CD4-positive, alpha-beta T cell (primary cell): ENCODE measurements at regions not wholly inside any gene's neighbourhood (a gene's known extent, or its start where the extent isn't known, plus 50 kb on each side); places are given as distances from the start of the nearest gene placed in this dataset.

Experiments used
- ATAC-seq: fragments of 200-7000 bp; cut with Tn5 transposase; one replicate; pipeline ENCODE4 v1.10.0; 2022; ENCODE audit warnings: mild to moderate bottlenecking; ENCODE audit not compliant: poor library complexity
- CTCF ChIA-PET: fragments of 350-600 bp; sonication (Branson Sonifier 250); formaldehyde crosslinking; loops from one replicate; lab custom pipeline; 2021; ENCODE audit warnings: antibody characterized with exemption, inconsistent platforms; lab: Charles Lee
- POLR2A ChIA-PET: fragments of 350-600 bp; sonication (Branson Sonifier 250); formaldehyde crosslinking; loops from one replicate; lab custom pipeline; 2021; ENCODE audit warnings: antibody characterized with exemption, inconsistent platforms; lab: Charles Lee
- DNase-seq, 14 experiments: peaks; one replicate each; pipeline ENCODE4 v3.0.0-alpha.2; 2013 to 2020; ENCODE audit warnings: mixed read lengths in 2 of 14
- H3K27ac ChIP-seq, 2 donors: one replicate each; pipeline versions ENCODE4 v1.5.1 to v1.7.0; 2013; ENCODE audit warnings: low read length in 2 of 2, low read depth in 1 of 2, mild to moderate bottlenecking in 1 of 2
- H3K27me3 ChIP-seq, 2 experiments: 1 replicate in 1 of 2; 2 replicates in 1 of 2; pipeline versions ENCODE4 v1.6.1 to v1.7.0; 2013; ENCODE audit warnings: low read length in 2 of 2, control low read depth in 1 of 2, mild to moderate bottlenecking in 1 of 2, moderate library complexity in 1 of 2; ENCODE audit not compliant: insufficient read depth in 2 of 2, control insufficient read depth in 1 of 2
- H3K36me3 ChIP-seq: one replicate; pipeline ENCODE4 v1.6.1; 2013; ENCODE audit warnings: low read length, control low read depth; ENCODE audit not compliant: insufficient read depth
- H3K4me1 ChIP-seq: one replicate; pipeline ENCODE4 v1.6.1; 2013; ENCODE audit warnings: low read length, control low read depth; ENCODE audit not compliant: insufficient read depth
- H3K4me3 ChIP-seq: one replicate; pipeline ENCODE4 v1.5.1; 2013; ENCODE audit warnings: mild to moderate bottlenecking, low read length, moderate library complexity
- H3K9me3 ChIP-seq, 2 experiments: 1 replicate in 1 of 2; 2 replicates in 1 of 2; pipeline versions ENCODE4 v1.6.1 to v1.7.0; 2013; ENCODE audit warnings: low read length in 2 of 2, mild to moderate bottlenecking in 2 of 2, control low read depth in 1 of 2, moderate library complexity in 1 of 2; ENCODE audit not compliant: control insufficient read depth in 1 of 2, insufficient read depth in 1 of 2
- H3K27ac Mint-ChIP-seq: one replicate; pipeline ENCODE4 v1.8.0; 2020; ENCODE audit warnings: mixed read lengths
- H3K27me3 Mint-ChIP-seq: one replicate; pipeline ENCODE4 v1.8.0; 2021; ENCODE audit warnings: mixed read lengths
- H3K36me3 Mint-ChIP-seq: one replicate; pipeline ENCODE4 v1.8.0; 2021; ENCODE audit warnings: low read depth, mixed read lengths
- H3K4me1 Mint-ChIP-seq: one replicate; pipeline ENCODE4 v1.8.0; 2021; ENCODE audit warnings: low read depth, mixed read lengths
- H3K4me3 Mint-ChIP-seq: one replicate; pipeline ENCODE4 v1.8.0; 2020; ENCODE audit warnings: mild to moderate bottlenecking, mixed read lengths
- H3K9me3 Mint-ChIP-seq: one replicate; pipeline ENCODE4 v1.8.0; 2020; ENCODE audit warnings: mixed read lengths
- CTCF ChIP-seq: fragments of 200-600 bp; IDR thresholded peaks from one replicate; pipeline ENCODE4 v1.8.0; 2022; ENCODE audit warnings: antibody characterized with exemption, mild to moderate bottlenecking
- intact Hi-C, 2 experiments: fragments of 100-400 bp; cut with DNase I in 1 of 2; cut with micrococcal nuclease in 1 of 2; formaldehyde crosslinking; loops; one replicate each; pipeline versions ENCODE4 v1.15.1 to v1.9.0; 2023 to 2025; cut with DNase I, micrococcal nuclease

- no peaks in the 10 kb centered on the region for H3K4me1 ChIP-seq
- no peak overlapping the region for H3K4me3 Mint-ChIP-seq
- ATAC-seq (no peak), DNase-seq (no peak)
- H3K36me3 ChIP-seq = no peaks in the 10 kb centered on the region
- ChIA-PET CTCF (no interaction called here), POLR2A (no interaction called here)
- H3K9me3 ChIP-seq = no peaks in the 10 kb centered on the region
- H3K9me3 Mint-ChIP-seq = peaks cover 6% of the 10 kb centered on the region
- H3K4me3 ChIP-seq = no peak overlapping the region
- intact Hi-C loops = no loop called here
- H3K27ac Mint-ChIP-seq = no peak overlapping the region
- H3K27me3 Mint-ChIP-seq = no peaks in the 10 kb centered on the region
- H3K27me3 ChIP-seq = no peaks in the 10 kb centered on the region
- H3K4me1 Mint-ChIP-seq = no peaks in the 10 kb centered on the region
- TF ChIP-seq CTCF = no peak
- H3K36me3 Mint-ChIP-seq = no peaks in the 10 kb centered on the region
- H3K27ac ChIP-seq = no peak overlapping the region
Observed at GRCh38 chr6:120632975-120633374, 701.3 kb downstream of the TBC1D32 start.

- Mint-ChIP-seq H3K4me3 (no peak overlapping the region), H3K36me3 (no peaks in the 10 kb centered on the region), H3K9me3 (no peaks in the 10 kb centered on the region), H3K4me1 (no peaks in the 10 kb centered on the region), H3K27ac (no peak overlapping the region), H3K27me3 (no peaks in the 10 kb centered on the region)
- Histone ChIP-seq H3K27me3 (no peaks in the 10 kb centered on the region), H3K4me1 (no peaks in the 10 kb centered on the region), H3K36me3 (no peaks in the 10 kb centered on the region), H3K27ac (no peak overlapping the region), H3K9me3 (peaks cover 0 to 5% of the 10 kb centered on the region in 2 experiments), H3K4me3 (no peak overlapping the region)
- no peak for ATAC-seq
- TF ChIP-seq CTCF = no peak
- intact Hi-C loops = no loop called here
- DNase-seq = no peak
- POLR2A ChIA-PET = no interaction called here
- CTCF ChIA-PET = no interaction called here
Observed at GRCh38 chr6:120627612-120628011, 706.7 kb downstream of the TBC1D32 start.

- Histone ChIP-seq H3K4me1 (no peaks in the 10 kb centered on the region), H3K27ac (no peak overlapping the region), H3K4me3 (no peak overlapping the region), H3K9me3 (peaks cover 0 to 5% of the 10 kb centered on the region in 2 experiments), H3K27me3 (no peaks in the 10 kb centered on the region), H3K36me3 (no peaks in the 10 kb centered on the region)
- intact Hi-C loops = no loop called here
- ATAC-seq = no peak
- H3K4me3 Mint-ChIP-seq = no peak overlapping the region
- POLR2A ChIA-PET = no interaction called here
- H3K9me3 Mint-ChIP-seq = no peaks in the 10 kb centered on the region
- CTCF ChIA-PET = no interaction called here
- no peak for DNase-seq
- H3K36me3 Mint-ChIP-seq = no peaks in the 10 kb centered on the region
- no peaks in the 10 kb centered on the region for H3K4me1 Mint-ChIP-seq
- no peak for TF ChIP-seq CTCF
- H3K27me3 Mint-ChIP-seq = no peaks in the 10 kb centered on the region
- no peak overlapping the region for H3K27ac Mint-ChIP-seq
Observed at GRCh38 chr6:120622127-120622631, 712.1 kb downstream of the TBC1D32 start.
